ENCODE measurements at regions not wholly inside any gene's neighbourhood (a gene's known extent, or its start where the extent isn't known, plus 50 kb on each side); places are given as distances from the start of the nearest gene placed in this dataset.

DNA sequence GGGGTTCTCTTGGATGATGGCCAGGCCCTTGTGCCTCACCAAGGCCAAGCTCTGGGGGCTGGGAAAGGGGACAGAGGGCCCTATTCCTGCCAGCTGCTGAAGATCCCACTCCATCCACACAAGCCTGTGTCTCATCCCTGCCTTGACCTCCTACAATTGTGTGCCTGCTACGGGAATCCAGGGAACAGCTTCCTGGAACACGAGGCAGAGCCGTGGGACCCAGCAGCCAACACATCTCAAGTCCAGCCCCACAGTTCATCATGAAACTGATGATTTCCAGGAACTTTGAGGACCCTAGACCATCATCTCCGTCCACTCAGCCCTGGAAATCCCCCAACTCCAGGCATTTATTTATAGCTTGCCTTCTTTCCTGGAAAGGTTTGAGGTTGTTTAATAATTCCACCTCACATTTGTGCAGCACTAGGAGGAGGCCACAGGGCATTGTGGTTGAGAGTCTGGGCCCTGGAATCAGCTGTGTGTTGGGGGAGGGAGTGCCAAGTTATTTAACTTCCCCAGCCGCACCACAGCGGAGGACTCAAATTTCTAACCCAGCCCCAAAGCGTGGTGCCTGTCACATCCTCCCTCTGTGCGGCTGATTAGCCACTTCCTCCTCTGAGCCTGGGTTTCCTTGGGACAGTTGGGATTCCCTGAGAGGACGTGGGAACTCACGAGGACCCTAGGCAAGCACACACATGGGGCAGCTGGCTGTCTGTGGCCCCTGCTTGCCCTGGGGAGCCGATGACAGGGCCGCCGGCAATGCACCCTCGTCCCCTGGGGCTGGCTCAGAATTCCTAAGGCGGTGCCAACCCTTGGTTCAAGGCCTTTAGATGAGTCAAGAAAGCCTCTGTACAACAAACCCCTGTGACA, 58.2 kb upstream of the GGTA1 start:
- TF ChIP-seq, protein P1, sequence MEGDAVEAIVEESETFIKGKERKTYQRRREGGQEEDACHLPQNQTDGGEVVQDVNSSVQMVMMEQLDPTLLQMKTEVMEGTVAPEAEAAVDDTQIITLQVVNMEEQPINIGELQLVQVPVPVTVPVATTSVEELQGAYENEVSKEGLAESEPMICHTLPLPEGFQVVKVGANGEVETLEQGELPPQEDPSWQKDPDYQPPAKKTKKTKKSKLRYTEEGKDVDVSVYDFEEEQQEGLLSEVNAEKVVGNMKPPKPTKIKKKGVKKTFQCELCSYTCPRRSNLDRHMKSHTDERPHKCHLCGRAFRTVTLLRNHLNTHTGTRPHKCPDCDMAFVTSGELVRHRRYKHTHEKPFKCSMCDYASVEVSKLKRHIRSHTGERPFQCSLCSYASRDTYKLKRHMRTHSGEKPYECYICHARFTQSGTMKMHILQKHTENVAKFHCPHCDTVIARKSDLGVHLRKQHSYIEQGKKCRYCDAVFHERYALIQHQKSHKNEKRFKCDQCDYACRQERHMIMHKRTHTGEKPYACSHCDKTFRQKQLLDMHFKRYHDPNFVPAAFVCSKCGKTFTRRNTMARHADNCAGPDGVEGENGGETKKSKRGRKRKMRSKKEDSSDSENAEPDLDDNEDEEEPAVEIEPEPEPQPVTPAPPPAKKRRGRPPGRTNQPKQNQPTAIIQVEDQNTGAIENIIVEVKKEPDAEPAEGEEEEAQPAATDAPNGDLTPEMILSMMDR (IDR thresholded peaks at IDR 0.05), result no peak
- Mint-ChIP-seq H3K9me3 (no peaks in the 10 kb centered on the region), H3K4me3 (no peak overlapping the region), H3K36me3 (ENCODE audit: low read depth) (no peaks in the 10 kb centered on the region), H3K27me3 (ENCODE audit: low read depth, poor library complexity) (peaks cover under 1% of the 10 kb centered on the region), H3K27ac (peak overlapping the region; percentile 95), H3K4me1 (peaks cover 60% of the 10 kb centered on the region)
- peak; percentile 62 for DNase-seq

- DNase-seq, result peak; percentile 37
- Mint-ChIP-seq H3K4me3 (no peak overlapping the region), H3K36me3 (ENCODE audit: low read depth) (no peaks in the 10 kb centered on the region), H3K27me3 (ENCODE audit: low read depth, poor library complexity) (peaks cover 7% of the 10 kb centered on the region), H3K27ac (peak overlapping the region; percentile 95), H3K4me1 (peaks cover 67% of the 10 kb centered on the region), H3K9me3 (no peaks in the 10 kb centered on the region)
- TF ChIP-seq, protein P1 (IDR thresholded peaks at IDR 0.05), result no peak
Measured at GRCh38 chr9:121558473-121558872, 58.8 kb upstream of the GGTA1 start.

DNA sequence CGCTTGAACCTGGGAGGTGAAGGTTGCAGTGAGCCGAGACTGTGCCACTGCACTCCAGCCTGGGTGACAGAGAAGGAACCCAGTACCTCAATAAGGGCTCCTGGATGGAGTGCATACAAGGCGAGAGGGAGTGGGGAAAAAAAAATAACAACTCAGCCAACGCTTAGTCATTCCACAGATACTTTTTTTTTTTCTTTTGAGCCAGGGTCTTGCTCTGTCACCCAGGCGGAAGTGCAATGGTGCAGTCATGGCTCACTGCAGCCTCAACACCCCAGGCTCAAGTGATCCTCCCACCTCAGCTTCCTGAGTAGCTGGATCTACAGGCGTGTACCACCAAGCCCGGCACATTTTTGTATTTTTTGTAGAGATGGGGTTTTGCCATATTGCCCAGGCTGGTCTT, 59.5 kb upstream of the GGTA1 start:
- Mint-ChIP-seq H3K9me3 (no peaks in the 10 kb centered on the region), H3K27ac (peak overlapping the region; percentile 42), H3K27me3 (ENCODE audit: low read depth, poor library complexity) (peaks cover 9% of the 10 kb centered on the region), H3K4me1 (peaks cover 68% of the 10 kb centered on the region), H3K36me3 (ENCODE audit: low read depth) (no peaks in the 10 kb centered on the region), H3K4me3 (no peak overlapping the region)
- TF ChIP-seq, protein P1 (IDR thresholded peaks at IDR 0.05), result no peak
- DNase-seq, result no peak

GRCh38 chr9:121560921-121561320, 61.3 kb upstream of the GGTA1 start:
- no peak overlapping the region for H3K4me3 Mint-ChIP-seq
- DNase-seq, result no peak

GRCh38 chr9:121561385-121562222, 62.0 kb upstream of the GGTA1 start:
- DNase-seq, result no peak
- Mint-ChIP-seq H3K4me1 (peaks cover 85% of the 10 kb centered on the region), H3K27ac (peak overlapping the region; percentile 84), H3K36me3 (ENCODE audit: low read depth) (no peaks in the 10 kb centered on the region), H3K9me3 (no peaks in the 10 kb centered on the region), H3K4me3 (no peak overlapping the region), H3K27me3 (ENCODE audit: low read depth, poor library complexity) (peaks cover 9% of the 10 kb centered on the region)
- TF ChIP-seq, protein P1 (IDR thresholded peaks at IDR 0.05), result no peak

More at GRCh38 chr9:121560921-121561320, 61.3 kb upstream of the GGTA1 start:
- no peak overlapping the region for H3K27ac Mint-ChIP-seq
- peaks cover 83% of the 10 kb centered on the region for H3K4me1 Mint-ChIP-seq
- H3K27me3 Mint-ChIP-seq (ENCODE audit: low read depth, poor library complexity), result peaks cover 9% of the 10 kb centered on the region
- H3K36me3 Mint-ChIP-seq (ENCODE audit: low read depth), result no peaks in the 10 kb centered on the region
- H3K9me3 Mint-ChIP-seq, result no peaks in the 10 kb centered on the region
- TF ChIP-seq, protein P1 (IDR thresholded peaks at IDR 0.05), result no peak

Measured in nephron progenitor cell (in vitro differentiated cells).